ENCODE measurements at regions not wholly inside any gene's neighbourhood (a gene's known extent, or its start where the extent isn't known, plus 50 kb on each side); places are given as distances from the start of the nearest gene placed in this dataset.

- TF ChIP-seq CTCF (IDR thresholded peaks at IDR 0.05), result no peak
These were observed 509.9 kb downstream of the TENT5A start for GRCh38 chr6:81242624-81243023.

GRCh38 chr6:81241126-81242041 is 511.1 kb downstream of the TENT5A start:
- Histone ChIP-seq H3K4me3 (ENCODE audit: low read depth in 1 of 2, low read length in 1 of 2) (no peak overlapping the region), H3K36me3 (no peaks in the 10 kb centered on the region), H3K9me3 (no peaks in the 10 kb centered on the region), H3K27ac (no peak overlapping the region), H3K27me3 (no peaks in the 10 kb centered on the region), H3K4me1 (ENCODE audit: control insufficient read depth in 1 of 2, insufficient read depth in 1 of 2, low read depth in 1 of 2, low read length in 1 of 2) (no peaks in the 10 kb centered on the region)
- TF ChIP-seq CTCF (IDR thresholded peaks at IDR 0.05), result no peak

More at GRCh38 chr6:81242624-81243023, 509.9 kb downstream of the TENT5A start:
- no peak overlapping the region for H3K4me3 ChIP-seq (ENCODE audit: low read depth in 1 of 2, low read length in 1 of 2)
- no peak overlapping the region for H3K27ac ChIP-seq
- no peaks in the 10 kb centered on the region for H3K9me3 ChIP-seq
- no peaks in the 10 kb centered on the region for H3K4me1 ChIP-seq (ENCODE audit: control insufficient read depth in 1 of 2, insufficient read depth in 1 of 2, low read depth in 1 of 2, low read length in 1 of 2)
- no peaks in the 10 kb centered on the region for H3K27me3 ChIP-seq
- no peaks in the 10 kb centered on the region for H3K36me3 ChIP-seq

- Histone ChIP-seq H3K27ac (no peak overlapping the region), H3K4me1 (ENCODE audit: control insufficient read depth in 1 of 2, insufficient read depth in 1 of 2, low read depth in 1 of 2, low read length in 1 of 2) (no peaks in the 10 kb centered on the region), H3K27me3 (no peaks in the 10 kb centered on the region), H3K36me3 (no peaks in the 10 kb centered on the region), H3K9me3 (no peaks in the 10 kb centered on the region), H3K4me3 (ENCODE audit: low read depth in 1 of 2, low read length in 1 of 2) (no peak overlapping the region)
- no peak for TF ChIP-seq CTCF (IDR thresholded peaks at IDR 0.05)
These were observed 514.1 kb downstream of the TENT5A start for GRCh38 chr6:81238390-81238789.

GRCh38 chr6:81237226-81237625 is 515.3 kb downstream of the TENT5A start:
- Histone ChIP-seq H3K36me3 (no peaks in the 10 kb centered on the region), H3K4me1 (ENCODE audit: control insufficient read depth in 1 of 2, insufficient read depth in 1 of 2, low read depth in 1 of 2, low read length in 1 of 2) (no peaks in the 10 kb centered on the region), H3K9me3 (no peaks in the 10 kb centered on the region), H3K4me3 (ENCODE audit: low read depth in 1 of 2, low read length in 1 of 2) (no peak overlapping the region), H3K27ac (no peak overlapping the region), H3K27me3 (no peaks in the 10 kb centered on the region)
- no peak for TF ChIP-seq CTCF (IDR thresholded peaks at IDR 0.05)

GRCh38 chr6:81235512-81235911 is 517.0 kb downstream of the TENT5A start:
- H3K27me3 ChIP-seq, result no peaks in the 10 kb centered on the region
- no peak for TF ChIP-seq CTCF (IDR thresholded peaks at IDR 0.05)

More at GRCh38 chr6:81235512-81235911, 517.0 kb downstream of the TENT5A start:
- Histone ChIP-seq H3K4me3 (ENCODE audit: low read depth in 1 of 2, low read length in 1 of 2) (no peak overlapping the region), H3K27ac (no peak overlapping the region), H3K36me3 (no peaks in the 10 kb centered on the region), H3K4me1 (ENCODE audit: control insufficient read depth in 1 of 2, insufficient read depth in 1 of 2, low read depth in 1 of 2, low read length in 1 of 2) (no peaks in the 10 kb centered on the region), H3K9me3 (no peaks in the 10 kb centered on the region)

All from neutrophil (primary cell).